ENCODE measurements at regions not wholly inside any gene's neighbourhood (a gene's known extent, or its start where the extent isn't known, plus 50 kb on each side); places are given as distances from the start of the nearest gene placed in this dataset.

GRCh38 chr4:187304133-187304532 lies 580.5 kb upstream of the FAT1 start:
- no peak overlapping the region for H3K27ac ChIP-seq (ENCODE audit: low read depth, low read length)
- peaks cover 4% of the 10 kb centered on the region; the same call in 1 of the 2 replicates for H3K4me1 ChIP-seq (ENCODE audit: insufficient read depth, low read length)
- H3K4me3 ChIP-seq (ENCODE audit: low read length), result no peak overlapping the region
- no peaks in the 10 kb centered on the region for H3K36me3 ChIP-seq (ENCODE audit: insufficient read depth, low read length)
- H3K9me3 ChIP-seq (ENCODE audit: insufficient read depth, low read depth, low read length), result no peaks in the 10 kb centered on the region
- H3K9ac ChIP-seq (ENCODE audit: low read depth, low read length), result no peak overlapping the region
- no peaks in the 10 kb centered on the region for H3K27me3 ChIP-seq (ENCODE audit: insufficient read depth, low read length)
- 92% methylated on average over 9 of the region's 11 CpGs for WGBS

- H3K9me3 ChIP-seq (ENCODE audit: insufficient read depth, low read depth, low read length), result no peaks in the 10 kb centered on the region
- H3K4me1 ChIP-seq (ENCODE audit: insufficient read depth, low read length), result peaks cover 4% of the 10 kb centered on the region; the same call in 1 of the 2 replicates
- no peak overlapping the region for H3K9ac ChIP-seq (ENCODE audit: low read depth, low read length)
- H3K4me3 ChIP-seq (ENCODE audit: low read length), result no peak overlapping the region
- 98% methylated on average over 2 of the region's 2 CpGs for WGBS
- no peak overlapping the region for H3K27ac ChIP-seq (ENCODE audit: low read depth, low read length)
- no peaks in the 10 kb centered on the region for H3K36me3 ChIP-seq (ENCODE audit: insufficient read depth, low read length)
- H3K27me3 ChIP-seq (ENCODE audit: insufficient read depth, low read length), result no peaks in the 10 kb centered on the region
Measured at GRCh38 chr4:187307131-187307530, 583.5 kb upstream of the FAT1 start.

- Histone ChIP-seq H3K36me3 (ENCODE audit: insufficient read depth, low read length) (no peaks in the 10 kb centered on the region), H3K9me3 (ENCODE audit: insufficient read depth, low read depth, low read length) (no peaks in the 10 kb centered on the region), H3K27me3 (ENCODE audit: insufficient read depth, low read length) (no peaks in the 10 kb centered on the region), H3K4me3 (ENCODE audit: low read length) (no peak overlapping the region), H3K9ac (ENCODE audit: low read depth, low read length) (no peak overlapping the region), H3K27ac (ENCODE audit: low read depth, low read length) (no peak overlapping the region), H3K4me1 (ENCODE audit: insufficient read depth, low read length) (peaks cover 4% of the 10 kb centered on the region; the same call in 1 of the 2 replicates)
- 88% methylated on average over 3 of the region's 3 CpGs for WGBS
Measured at GRCh38 chr4:187309456-187309855, 585.8 kb upstream of the FAT1 start.

GRCh38 chr4:187312299-187312698 lies 588.6 kb upstream of the FAT1 start:
- no peak overlapping the region for H3K9ac ChIP-seq (ENCODE audit: low read depth, low read length)
- 90% methylated on average over 1 of the region's 1 CpG for WGBS

GRCh38 chr4:187317799-187318198 lies 594.1 kb upstream of the FAT1 start:
- Histone ChIP-seq H3K27ac (ENCODE audit: low read depth, low read length) (no peak overlapping the region), H3K9me3 (ENCODE audit: insufficient read depth, low read depth, low read length) (no peaks in the 10 kb centered on the region), H3K27me3 (ENCODE audit: insufficient read depth, low read length) (no peaks in the 10 kb centered on the region), H3K9ac (ENCODE audit: low read depth, low read length) (no peak overlapping the region), H3K4me1 (ENCODE audit: insufficient read depth, low read length) (no peaks in the 10 kb centered on the region), H3K4me3 (ENCODE audit: low read length) (no peak overlapping the region), H3K36me3 (ENCODE audit: insufficient read depth, low read length) (no peaks in the 10 kb centered on the region)
- 96% methylated on average over 6 of the region's 6 CpGs for WGBS

More at GRCh38 chr4:187312299-187312698, 588.6 kb upstream of the FAT1 start:
- no peaks in the 10 kb centered on the region for H3K27me3 ChIP-seq (ENCODE audit: insufficient read depth, low read length)
- no peak overlapping the region for H3K4me3 ChIP-seq (ENCODE audit: low read length)
- H3K9me3 ChIP-seq (ENCODE audit: insufficient read depth, low read depth, low read length), result no peaks in the 10 kb centered on the region
- H3K4me1 ChIP-seq (ENCODE audit: insufficient read depth, low read length), result peaks cover 4% of the 10 kb centered on the region; the same call in 1 of the 2 replicates
- no peaks in the 10 kb centered on the region for H3K36me3 ChIP-seq (ENCODE audit: insufficient read depth, low read length)
- H3K27ac ChIP-seq (ENCODE audit: low read depth, low read length), result no peak overlapping the region

- Histone ChIP-seq H3K36me3 (ENCODE audit: insufficient read depth, low read length) (no peaks in the 10 kb centered on the region), H3K9ac (ENCODE audit: low read depth, low read length) (no peak overlapping the region), H3K4me3 (ENCODE audit: low read length) (no peak overlapping the region), H3K27me3 (ENCODE audit: insufficient read depth, low read length) (no peaks in the 10 kb centered on the region), H3K9me3 (ENCODE audit: insufficient read depth, low read depth, low read length) (no peaks in the 10 kb centered on the region), H3K27ac (ENCODE audit: low read depth, low read length) (no peak overlapping the region), H3K4me1 (ENCODE audit: insufficient read depth, low read length) (no peaks in the 10 kb centered on the region)
- 38% methylated on average over 1 of the region's 2 CpGs for WGBS
Measured at GRCh38 chr4:187321711-187322110, 598.1 kb upstream of the FAT1 start.

- Histone ChIP-seq H3K27me3 (ENCODE audit: insufficient read depth, low read length) (no peaks in the 10 kb centered on the region), H3K4me1 (ENCODE audit: insufficient read depth, low read length) (no peaks in the 10 kb centered on the region), H3K9ac (ENCODE audit: low read depth, low read length) (no peak overlapping the region), H3K27ac (ENCODE audit: low read depth, low read length) (no peak overlapping the region), H3K4me3 (ENCODE audit: low read length) (no peak overlapping the region), H3K9me3 (ENCODE audit: insufficient read depth, low read depth, low read length) (no peaks in the 10 kb centered on the region), H3K36me3 (ENCODE audit: insufficient read depth, low read length) (no peaks in the 10 kb centered on the region)
- over 99% methylated on average over 5 of the region's 7 CpGs for WGBS
Measured at GRCh38 chr4:187332141-187332540, 608.5 kb upstream of the FAT1 start.

GRCh38 chr4:187333151-187333550 lies 609.5 kb upstream of the FAT1 start:
- 97% methylated on average over 4 of the region's 4 CpGs for WGBS
- H3K9ac ChIP-seq (ENCODE audit: low read depth, low read length), result no peak overlapping the region
- H3K36me3 ChIP-seq (ENCODE audit: insufficient read depth, low read length), result no peaks in the 10 kb centered on the region
- H3K9me3 ChIP-seq (ENCODE audit: insufficient read depth, low read depth, low read length), result no peaks in the 10 kb centered on the region
- H3K27ac ChIP-seq (ENCODE audit: low read depth, low read length), result no peak overlapping the region
- no peaks in the 10 kb centered on the region for H3K4me1 ChIP-seq (ENCODE audit: insufficient read depth, low read length)
- no peak overlapping the region for H3K4me3 ChIP-seq (ENCODE audit: low read length)
- no peaks in the 10 kb centered on the region for H3K27me3 ChIP-seq (ENCODE audit: insufficient read depth, low read length)

GRCh38 chr4:187335339-187335738 lies 611.7 kb upstream of the FAT1 start:
- Histone ChIP-seq H3K9me3 (ENCODE audit: insufficient read depth, low read depth, low read length) (no peaks in the 10 kb centered on the region), H3K36me3 (ENCODE audit: insufficient read depth, low read length) (no peaks in the 10 kb centered on the region), H3K4me3 (ENCODE audit: low read length) (no peak overlapping the region), H3K27ac (ENCODE audit: low read depth, low read length) (no peak overlapping the region), H3K27me3 (ENCODE audit: insufficient read depth, low read length) (no peaks in the 10 kb centered on the region), H3K4me1 (ENCODE audit: insufficient read depth, low read length) (no peaks in the 10 kb centered on the region), H3K9ac (ENCODE audit: low read depth, low read length) (no peak overlapping the region)
- WGBS, result 96% methylated on average over 13 of the region's 13 CpGs

- WGBS, result 62% methylated on average over 3 of the region's 3 CpGs
- no peaks in the 10 kb centered on the region for H3K4me1 ChIP-seq (ENCODE audit: insufficient read depth, low read length)
Measured at GRCh38 chr4:187354740-187355139, 631.1 kb upstream of the FAT1 start.

GRCh38 chr4:187357045-187357643 lies 633.5 kb upstream of the FAT1 start:
- Histone ChIP-seq H3K9ac (ENCODE audit: low read depth, low read length) (no peak overlapping the region), H3K27me3 (ENCODE audit: insufficient read depth, low read length) (no peaks in the 10 kb centered on the region), H3K36me3 (ENCODE audit: insufficient read depth, low read length) (no peaks in the 10 kb centered on the region), H3K27ac (ENCODE audit: low read depth, low read length) (no peak overlapping the region), H3K4me3 (ENCODE audit: low read length) (no peak overlapping the region), H3K9me3 (ENCODE audit: insufficient read depth, low read depth, low read length) (no peaks in the 10 kb centered on the region), H3K4me1 (ENCODE audit: insufficient read depth, low read length) (no peaks in the 10 kb centered on the region)
- WGBS, result 96% methylated on average over 1 of the region's 1 CpG

More at GRCh38 chr4:187354740-187355139, 631.1 kb upstream of the FAT1 start:
- H3K27me3 ChIP-seq (ENCODE audit: insufficient read depth, low read length), result no peaks in the 10 kb centered on the region
- H3K27ac ChIP-seq (ENCODE audit: low read depth, low read length), result no peak overlapping the region
- H3K9ac ChIP-seq (ENCODE audit: low read depth, low read length), result no peak overlapping the region
- H3K9me3 ChIP-seq (ENCODE audit: insufficient read depth, low read depth, low read length), result no peaks in the 10 kb centered on the region
- H3K4me3 ChIP-seq (ENCODE audit: low read length), result no peak overlapping the region
- H3K36me3 ChIP-seq (ENCODE audit: insufficient read depth, low read length), result no peaks in the 10 kb centered on the region

GRCh38 chr4:187357821-187358220 lies 634.2 kb upstream of the FAT1 start:
- Histone ChIP-seq H3K27me3 (ENCODE audit: insufficient read depth, low read length) (no peaks in the 10 kb centered on the region), H3K9ac (ENCODE audit: low read depth, low read length) (no peak overlapping the region), H3K36me3 (ENCODE audit: insufficient read depth, low read length) (no peaks in the 10 kb centered on the region), H3K4me1 (ENCODE audit: insufficient read depth, low read length) (no peaks in the 10 kb centered on the region), H3K9me3 (ENCODE audit: insufficient read depth, low read depth, low read length) (no peaks in the 10 kb centered on the region), H3K4me3 (ENCODE audit: low read length) (no peak overlapping the region), H3K27ac (ENCODE audit: low read depth, low read length) (no peak overlapping the region)
- 97% methylated on average over 4 of the region's 4 CpGs for WGBS

All from HUES64 (cell line).